GDM1 (cell line): ENCODE measurements at regions not wholly inside any gene's neighbourhood (a gene's known extent, or its start where the extent isn't known, plus 50 kb on each side); places are given as distances from the start of the nearest gene placed in this dataset.
"Not testable (repeated sequence)": the region's sequence is repeated elsewhere in the genome, so short reads cannot be mapped to it uniquely, and the experiment has no call there.

Source experiments
- DNase-seq: peaks from one replicate; lab custom pipeline; 2025; lab: John Stamatoyannopoulos, UW

GRCh38 chrX:40244980-40245379, 147.2 kb upstream of the BCOR start:
- no peak for DNase-seq

- DNase-seq: no peak
Measured at GRCh38 chrX:40243755-40244515, 146.2 kb upstream of the BCOR start.

GRCh38 chrX:40240844-40241243, 143.1 kb upstream of the BCOR start:
- DNase-seq: no peak

- DNase-seq: no peak
Measured at GRCh38 chrX:40237731-40238178, 140.0 kb upstream of the BCOR start.

- DNase-seq: no peak
Measured at GRCh38 chrX:40230646-40231045, 132.9 kb upstream of the BCOR start.

GRCh38 chrX:40227125-40227524, 129.4 kb upstream of the BCOR start:
- DNase-seq: no peak

GRCh38 chrX:40224658-40225057, 126.9 kb upstream of the BCOR start:
- no peak for DNase-seq

- DNase-seq: not testable (repeated sequence)
Measured at GRCh38 chrX:40222612-40223011, 124.9 kb upstream of the BCOR start.

GRCh38 chrX:40213092-40213491, 115.3 kb upstream of the BCOR start:
- DNase-seq: no peak

GRCh38 chrX:40209951-40210617, 112.3 kb upstream of the BCOR start:
- DNase-seq: no peak

GRCh38 chrX:40207626-40208025, 109.9 kb upstream of the BCOR start:
- no peak for DNase-seq

GRCh38 chrX:40205471-40205870, 107.7 kb upstream of the BCOR start:
- DNase-seq: no peak

- DNase-seq: peak; percentile 52
Measured at GRCh38 chrX:40202456-40202855, 104.7 kb upstream of the BCOR start.

GRCh38 chrX:40201329-40201885, 103.6 kb upstream of the BCOR start:
- no peak for DNase-seq

GRCh38 chrX:40199704-40200103, 101.9 kb upstream of the BCOR start:
- no peak for DNase-seq

GRCh38 chrX:40197071-40197470, 99.3 kb upstream of the BCOR start:
- no peak for DNase-seq

- DNase-seq: no peak
Measured at GRCh38 chrX:40195368-40195767, 97.6 kb upstream of the BCOR start.

GRCh38 chrX:40192196-40192595, 94.4 kb upstream of the BCOR start:
- no peak for DNase-seq

GRCh38 chrX:40189637-40190036, 91.9 kb upstream of the BCOR start:
- DNase-seq: no peak

- no peak for DNase-seq
Measured at GRCh38 chrX:40188573-40189417, 91.0 kb upstream of the BCOR start.

- DNase-seq: no peak
Measured at GRCh38 chrX:40184968-40185367, 87.2 kb upstream of the BCOR start.

GRCh38 chrX:40182615-40183014, 84.9 kb upstream of the BCOR start:
- DNase-seq: no peak
